Kidney epithelial cell (primary cell): ENCODE measurements at regions not wholly inside any gene's neighbourhood (a gene's known extent, or its start where the extent isn't known, plus 50 kb on each side); places are given as distances from the start of the nearest gene placed in this dataset.

Source experiments
- DNase-seq: peaks from one replicate; pipeline ENCODE4 v3.0.0-alpha.2; 2010; ENCODE audit warnings: low read depth
- H3K27me3 ChIP-seq: 2 replicates; pipeline ENCODE4 v1.6.0; 2011; ENCODE audit warnings: low read length; ENCODE audit not compliant: control insufficient read depth, insufficient read depth
- H3K36me3 ChIP-seq: 2 replicates; pipeline ENCODE4 v1.5.1; 2011; ENCODE audit warnings: low read length; ENCODE audit not compliant: control insufficient read depth, insufficient read depth
- H3K4me3 ChIP-seq: 2 replicates; pipeline ENCODE4 v1.5.1; 2011; ENCODE audit warnings: low read depth, mild to moderate bottlenecking, control low read depth, low read length
- TF ChIP-seq, protein P1 (sequence below): IDR thresholded peaks from 2 replicates; pipeline ENCODE4 v1.5.1; 2011; ENCODE audit warnings: mild to moderate bottlenecking, moderate library complexity, low read length, control low read depth, inconsistent platforms; ENCODE audit not compliant: insufficient read depth, poor library complexity, severe bottlenecking

DNA sequence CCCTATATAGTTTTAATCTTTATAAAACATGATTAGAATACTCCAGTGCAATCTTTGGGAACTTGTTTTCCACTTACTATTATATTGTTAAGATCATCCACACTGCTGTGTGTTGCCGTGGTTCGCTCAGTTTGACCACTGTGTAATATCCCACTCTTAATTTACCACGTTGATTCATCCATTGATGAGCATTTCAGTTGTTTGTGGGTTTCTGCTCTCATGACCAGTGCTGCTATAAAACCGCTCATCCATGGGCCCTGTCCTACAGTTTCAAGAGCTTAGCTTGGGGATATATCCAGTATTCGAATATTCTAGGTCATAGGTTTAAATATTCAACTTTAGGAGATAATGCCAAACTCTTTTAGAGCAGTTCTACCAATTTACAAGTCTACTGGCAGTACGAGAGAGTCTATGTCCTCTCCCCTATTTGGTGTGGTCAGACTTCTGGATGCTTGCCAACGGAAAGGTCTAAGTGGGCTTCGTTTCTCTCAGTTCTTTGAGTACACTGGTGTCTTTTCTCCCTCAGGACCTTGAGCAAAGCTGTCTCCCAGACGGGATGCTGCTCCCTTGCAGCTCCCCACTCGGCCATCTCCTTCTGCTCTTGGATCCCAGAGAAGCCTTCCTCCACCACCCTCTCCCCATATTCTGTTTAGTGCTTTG is 94.9 kb upstream of the ALX4 start:
- Histone ChIP-seq H3K4me3 (no peak overlapping the region), H3K27me3 (no peaks in the 10 kb centered on the region), H3K36me3 (no peaks in the 10 kb centered on the region)
- TF ChIP-seq, protein P1, sequence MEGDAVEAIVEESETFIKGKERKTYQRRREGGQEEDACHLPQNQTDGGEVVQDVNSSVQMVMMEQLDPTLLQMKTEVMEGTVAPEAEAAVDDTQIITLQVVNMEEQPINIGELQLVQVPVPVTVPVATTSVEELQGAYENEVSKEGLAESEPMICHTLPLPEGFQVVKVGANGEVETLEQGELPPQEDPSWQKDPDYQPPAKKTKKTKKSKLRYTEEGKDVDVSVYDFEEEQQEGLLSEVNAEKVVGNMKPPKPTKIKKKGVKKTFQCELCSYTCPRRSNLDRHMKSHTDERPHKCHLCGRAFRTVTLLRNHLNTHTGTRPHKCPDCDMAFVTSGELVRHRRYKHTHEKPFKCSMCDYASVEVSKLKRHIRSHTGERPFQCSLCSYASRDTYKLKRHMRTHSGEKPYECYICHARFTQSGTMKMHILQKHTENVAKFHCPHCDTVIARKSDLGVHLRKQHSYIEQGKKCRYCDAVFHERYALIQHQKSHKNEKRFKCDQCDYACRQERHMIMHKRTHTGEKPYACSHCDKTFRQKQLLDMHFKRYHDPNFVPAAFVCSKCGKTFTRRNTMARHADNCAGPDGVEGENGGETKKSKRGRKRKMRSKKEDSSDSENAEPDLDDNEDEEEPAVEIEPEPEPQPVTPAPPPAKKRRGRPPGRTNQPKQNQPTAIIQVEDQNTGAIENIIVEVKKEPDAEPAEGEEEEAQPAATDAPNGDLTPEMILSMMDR: no peak
- DNase-seq: no peak

DNA sequence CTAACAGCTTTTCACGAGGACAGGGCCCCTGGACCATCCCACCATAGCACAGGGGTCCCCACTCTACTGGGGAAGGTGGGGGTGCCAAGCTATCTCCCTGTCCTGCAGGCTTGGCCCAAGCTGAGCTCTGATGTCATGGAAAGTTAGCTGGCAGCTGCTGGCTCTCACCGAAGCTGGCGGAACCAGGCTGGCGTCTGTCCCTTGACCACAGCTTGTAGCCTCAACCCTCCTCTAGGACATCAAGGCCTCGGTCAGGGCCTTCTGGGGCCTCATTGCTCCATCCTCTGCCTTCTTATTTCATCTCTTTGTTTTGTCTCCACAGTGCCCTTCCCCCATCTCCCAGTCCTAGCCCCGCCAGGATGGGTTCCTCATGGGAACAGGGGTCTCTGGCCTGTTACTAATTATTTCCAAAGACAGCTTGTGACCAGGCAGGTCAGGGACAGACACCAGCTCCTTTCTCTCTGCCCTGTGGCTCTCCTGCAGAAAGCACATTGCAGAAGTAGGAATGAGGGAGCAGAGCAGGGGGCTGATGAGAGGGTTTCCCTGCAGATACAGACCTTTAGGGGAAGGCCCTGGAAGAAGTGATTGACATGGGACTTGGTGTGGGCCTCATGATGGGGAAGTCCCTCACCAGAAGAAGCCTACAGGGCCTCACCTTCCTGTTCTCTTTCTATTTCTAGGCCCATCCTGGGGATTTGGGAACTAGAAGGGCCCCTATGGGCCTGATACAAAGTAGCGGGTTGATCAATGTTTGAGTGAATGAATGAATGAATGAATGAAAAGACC is 97.5 kb upstream of the ALX4 start:
- Histone ChIP-seq H3K27me3 (no peaks in the 10 kb centered on the region), H3K36me3 (no peaks in the 10 kb centered on the region)
- TF ChIP-seq, protein P1: no peak

DNA sequence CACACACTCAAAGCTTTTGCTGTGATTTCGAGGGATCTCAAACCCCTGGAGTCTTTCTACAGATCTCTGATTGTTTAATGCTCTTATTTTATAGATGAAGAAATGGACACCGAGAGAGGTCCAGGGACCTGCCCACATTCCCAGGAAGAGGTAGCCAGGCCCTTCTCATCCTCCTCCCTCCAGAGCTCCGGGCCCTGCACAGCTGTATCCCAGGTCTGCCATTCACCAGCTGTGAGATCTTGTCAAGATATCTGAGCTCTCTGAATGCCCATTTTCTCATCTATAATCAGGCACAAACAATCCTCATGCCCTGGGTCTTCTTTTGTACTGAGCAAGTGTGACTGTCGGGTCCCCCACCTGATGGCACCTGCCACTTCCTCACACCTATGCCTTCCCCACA is 98.2 kb upstream of the ALX4 start:
- TF ChIP-seq, protein P1: no peak
- no peaks in the 10 kb centered on the region for H3K27me3 ChIP-seq

More for the DNA sequence above, 97.5 kb upstream of the ALX4 start:
- no peak overlapping the region for H3K4me3 ChIP-seq
- no peak for DNase-seq

DNA sequence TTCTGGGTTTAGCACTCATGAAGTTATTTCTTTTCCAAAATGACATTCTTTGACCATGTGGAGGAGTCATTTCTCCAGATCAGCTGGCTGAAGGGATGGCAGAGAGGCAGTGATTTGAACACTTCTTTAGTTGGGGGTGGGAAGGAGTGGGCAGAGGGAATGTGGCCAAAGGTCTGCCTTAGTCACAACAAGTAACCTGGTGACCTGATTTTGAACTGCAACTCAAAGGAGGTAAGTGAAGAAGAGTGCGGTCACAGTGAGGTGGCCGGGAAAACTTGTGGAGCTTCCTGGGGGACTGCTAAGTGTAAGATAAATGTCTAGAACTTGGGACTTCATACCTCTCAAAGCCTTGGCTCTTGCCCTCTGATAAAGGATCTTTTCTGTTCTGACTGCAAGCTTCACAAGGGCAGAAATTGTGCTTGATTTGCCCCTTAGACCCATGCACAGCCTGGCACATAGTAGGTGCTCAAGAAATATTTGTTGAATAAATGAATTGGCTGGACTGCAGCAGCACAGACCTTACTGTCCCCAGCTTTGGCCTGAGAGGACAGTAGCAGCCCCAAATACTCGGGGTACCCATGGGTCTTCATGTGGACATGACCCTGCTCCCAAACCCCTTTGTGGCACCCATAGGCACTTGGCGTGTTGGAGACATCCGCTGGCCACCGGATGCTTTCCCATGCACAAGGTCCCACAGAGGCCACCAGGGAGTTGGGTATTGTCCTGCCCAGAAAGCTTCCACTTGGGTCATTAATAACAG is 99.0 kb upstream of the ALX4 start:
- DNase-seq: no peak
- Histone ChIP-seq H3K4me3 (no peak overlapping the region), H3K36me3 (no peaks in the 10 kb centered on the region), H3K27me3 (no peaks in the 10 kb centered on the region)
- TF ChIP-seq, protein P1: no peak

More for the DNA sequence above, 98.2 kb upstream of the ALX4 start:
- no peak for DNase-seq
- Histone ChIP-seq H3K36me3 (no peaks in the 10 kb centered on the region), H3K4me3 (no peak overlapping the region)

DNA sequence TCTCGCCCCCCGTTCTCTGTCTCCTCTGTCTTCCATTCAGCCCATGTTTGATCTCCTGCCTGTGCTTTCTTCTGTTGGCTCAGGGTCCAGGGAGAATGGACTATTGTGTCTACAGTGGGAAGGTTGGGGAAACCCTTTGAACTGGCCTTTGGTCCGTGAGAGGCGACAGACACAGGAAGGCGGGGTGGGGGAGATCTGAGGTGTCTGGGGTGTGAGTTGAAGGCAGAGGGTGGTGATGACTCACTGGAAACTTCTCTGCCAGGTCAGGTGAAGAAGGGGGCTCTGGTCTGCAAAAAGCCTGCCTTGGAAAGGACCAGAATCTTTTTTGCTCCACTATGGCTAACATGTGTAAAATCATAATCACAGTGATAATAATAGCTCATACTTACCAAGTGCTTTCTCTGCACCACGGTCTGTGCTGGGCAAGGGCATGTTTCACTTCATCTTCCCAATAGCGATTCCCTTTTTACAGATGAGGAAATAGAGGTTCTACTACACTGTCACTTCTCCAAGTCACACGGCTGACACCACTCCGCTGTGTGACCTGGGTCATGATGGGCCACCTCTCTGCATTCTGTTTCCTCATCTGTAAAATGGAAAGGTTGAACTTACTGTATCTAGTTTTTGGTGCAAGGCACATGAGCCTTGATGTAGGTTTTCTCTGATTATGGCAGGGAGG is 99.8 kb upstream of the ALX4 start:
- no peak for DNase-seq
- Histone ChIP-seq H3K27me3 (no peaks in the 10 kb centered on the region), H3K4me3 (no peak overlapping the region)

More for the DNA sequence above, 99.8 kb upstream of the ALX4 start:
- TF ChIP-seq, protein P1: no peak
- no peaks in the 10 kb centered on the region for H3K36me3 ChIP-seq
